ENCODE measurements at regions not wholly inside any gene's neighbourhood (a gene's known extent, or its start where the extent isn't known, plus 50 kb on each side); places are given as distances from the start of the nearest gene placed in this dataset.

- Histone ChIP-seq H3K4me3 (ENCODE audit: low read depth in 2 of 2, low read length in 2 of 2) (no peak overlapping the region), H3K9me3 (ENCODE audit: control insufficient read depth, insufficient read depth, low read depth, low read length) (no peaks in the 10 kb centered on the region), H3K4me1 (ENCODE audit: control insufficient read depth, insufficient read depth, low read length) (no peaks in the 10 kb centered on the region), H3K27me3 (ENCODE audit: control insufficient read depth, insufficient read depth, low read length) (no peaks in the 10 kb centered on the region), H3K27ac (ENCODE audit: low read length) (no peak overlapping the region), H3K36me3 (ENCODE audit: control insufficient read depth, insufficient read depth, low read length) (no peaks in the 10 kb centered on the region; the same call in 1 of the 2 replicates)
- ChIA-PET POLR2A (no interaction called here), CTCF (no interaction called here)
- in situ Hi-C loops (cut with HindIII; ENCODE audit: low pct_unique_long_range_greater_than_20kb, low sequenced_read_pairs), result no loop called here
- ATAC-seq (no peak), DNase-seq (ENCODE audit: low read depth, low spot score) (no peak)
- TF ChIP-seq REST (IDR thresholded peaks at IDR 0.05; ENCODE audit: insufficient read depth in 1 of 2, low read depth in 2 of 2, low read length in 1 of 2) (no peak), CTCF (IDR thresholded peaks at IDR 0.05) (no peak), SIN3A (IDR thresholded peaks at IDR 0.05; ENCODE audit: borderline replicate concordance, insufficient read depth, low read depth, low read length) (no peak), POLR2AphosphoS5 (IDR thresholded peaks at IDR 0.05; ENCODE audit: low read depth, low read length) (no peak), TCF7L2 (IDR thresholded peaks at IDR 0.05; ENCODE audit: low read depth, low read length) (no peak)
- BruUV-seq (replicated peaks), result no TSS peak
- intact Hi-C loops (cut with micrococcal nuclease; ENCODE audit: unreplicated experiment), result no loop called here
Measured at GRCh38 chrX:104513162-104513561, 52.8 kb upstream of the IL1RAPL2 start.

- DNase-seq (ENCODE audit: low read depth, low spot score), result no peak
- H3K4me1 ChIP-seq (ENCODE audit: control insufficient read depth, insufficient read depth, low read length), result no peaks in the 10 kb centered on the region
- BruUV-seq (replicated peaks), result no TSS peak
- no peaks in the 10 kb centered on the region for H3K36me3 ChIP-seq (ENCODE audit: control insufficient read depth, insufficient read depth, low read length)
- CTCF ChIA-PET, result no interaction called here
- ATAC-seq, result no peak
- TF ChIP-seq TCF7L2 (IDR thresholded peaks at IDR 0.05; ENCODE audit: low read depth, low read length) (no peak), POLR2AphosphoS5 (IDR thresholded peaks at IDR 0.05; ENCODE audit: low read depth, low read length) (no peak), REST (IDR thresholded peaks at IDR 0.05; ENCODE audit: insufficient read depth in 1 of 2, low read depth in 2 of 2, low read length in 1 of 2) (no peak), CTCF (IDR thresholded peaks at IDR 0.05) (no peak), SIN3A (IDR thresholded peaks at IDR 0.05; ENCODE audit: borderline replicate concordance, insufficient read depth, low read depth, low read length) (no peak)
- intact Hi-C loops (cut with micrococcal nuclease; ENCODE audit: unreplicated experiment) (no loop called here), in situ Hi-C loops (cut with HindIII; ENCODE audit: low pct_unique_long_range_greater_than_20kb, low sequenced_read_pairs) (no loop called here)
- no peak overlapping the region for H3K27ac ChIP-seq (ENCODE audit: low read length)
- POLR2A ChIA-PET, result no interaction called here
- no peaks in the 10 kb centered on the region for H3K9me3 ChIP-seq (ENCODE audit: control insufficient read depth, insufficient read depth, low read depth, low read length)
- H3K27me3 ChIP-seq (ENCODE audit: control insufficient read depth, insufficient read depth, low read length), result no peaks in the 10 kb centered on the region
- no peak overlapping the region for H3K4me3 ChIP-seq (ENCODE audit: low read depth in 2 of 2, low read length in 2 of 2)
Measured at GRCh38 chrX:104510801-104511200, 55.2 kb upstream of the IL1RAPL2 start.

Data from Panc1 (cell line).